Osteoblast (primary cell): ENCODE measurements at regions not wholly inside any gene's neighbourhood (a gene's known extent, or its start where the extent isn't known, plus 50 kb on each side); places are given as distances from the start of the nearest gene placed in this dataset.

ENCODE experiments used
- DNase-seq: peaks from one replicate; pipeline ENCODE4 v3.0.0; 2011; ENCODE audit warnings: low spot score, mixed read lengths; ENCODE audit not compliant: insufficient read length; ENCODE audit errors: missing footprints
- H2AFZ ChIP-seq: 2 replicates; pipeline ENCODE4 v1.6.0; 2011; ENCODE audit warnings: mild to moderate bottlenecking, low read length
- H3K27ac ChIP-seq: 2 replicates; pipeline ENCODE4 v1.5.1; 2011; ENCODE audit warnings: mild to moderate bottlenecking, low read depth, low read length, moderate library complexity
- H3K27me3 ChIP-seq: 2 replicates; pipeline ENCODE4 v1.6.0; 2012; ENCODE audit warnings: mild to moderate bottlenecking, control low read depth, inconsistent platforms, low read length, moderate library complexity; ENCODE audit not compliant: insufficient read depth
- H3K36me3 ChIP-seq: 2 replicates; pipeline ENCODE4 v1.5.1; 2011; ENCODE audit warnings: mild to moderate bottlenecking, low read length, control low read depth, moderate library complexity; ENCODE audit not compliant: insufficient read depth
- H3K4me1 ChIP-seq: 2 replicates; pipeline ENCODE4 v1.5.1; 2011; ENCODE audit warnings: mild to moderate bottlenecking, low read length, control low read depth, moderate library complexity; ENCODE audit not compliant: insufficient read depth
- H3K4me2 ChIP-seq: 2 replicates; pipeline ENCODE4 v1.6.0; 2011; ENCODE audit warnings: mild to moderate bottlenecking, low read length; ENCODE audit not compliant: insufficient read depth
- H3K4me3 ChIP-seq: fragments of 200-600 bp; sonication (generic); 3 replicates; pipeline ENCODE4 v1.5.1; 2012; ENCODE audit warnings: mild to moderate bottlenecking, low read length, inconsistent platforms; ENCODE audit not compliant: insufficient read depth
- H3K79me2 ChIP-seq: 2 replicates; pipeline ENCODE4 v1.6.0; 2012; ENCODE audit warnings: mild to moderate bottlenecking, low read length, control low read depth, inconsistent platforms; ENCODE audit not compliant: insufficient read depth
- H3K9me3 ChIP-seq: 2 replicates; pipeline ENCODE4 v1.5.1; 2011; ENCODE audit warnings: low read depth, low read length, control low read depth
- H4K20me1 ChIP-seq: 2 replicates; pipeline ENCODE4 v1.6.0; 2012; ENCODE audit warnings: mild to moderate bottlenecking, low read length, control low read depth; ENCODE audit not compliant: insufficient read depth
- CTCF ChIP-seq: IDR thresholded peaks from 2 replicates; pipeline ENCODE4 v1.5.1; 2011; ENCODE audit warnings: mild to moderate bottlenecking, low read depth, low read length, moderate library complexity; ENCODE audit errors: extremely low read depth

DNA sequence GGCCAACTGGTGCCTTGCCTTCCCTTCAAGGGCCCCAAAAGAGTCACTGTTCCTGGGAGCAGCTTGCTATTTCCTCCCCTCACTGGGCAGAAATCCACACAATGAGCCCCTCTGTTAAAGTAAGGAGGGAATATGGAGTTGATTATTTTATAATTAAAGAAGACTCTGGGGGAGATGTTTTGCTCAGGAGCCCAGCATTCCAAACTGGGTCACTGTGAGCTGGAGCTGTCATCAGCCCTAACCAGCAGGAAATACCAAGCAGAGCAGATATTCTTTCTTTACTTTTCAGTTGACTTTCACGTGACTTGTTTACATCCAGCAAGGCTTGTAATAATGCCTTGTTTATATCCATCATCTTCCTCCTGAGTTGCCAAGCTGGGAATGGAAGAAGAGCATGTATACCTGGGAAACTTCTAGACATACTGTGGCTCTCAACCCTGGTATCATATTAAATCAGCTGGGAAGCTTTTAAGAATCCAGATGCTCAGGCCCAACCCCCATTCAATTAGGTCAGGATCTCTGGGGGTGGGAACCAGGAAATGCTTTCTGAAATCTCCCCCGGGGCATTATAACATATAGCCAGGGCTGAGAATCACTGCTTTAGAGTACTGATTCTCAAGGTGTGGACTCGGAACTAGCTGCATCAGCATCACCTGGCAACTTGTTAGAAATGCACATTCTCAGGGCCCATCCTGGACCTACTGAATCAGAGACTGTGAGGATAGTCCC is 175.6 kb upstream of the MYLIP start:
- no peaks in the 10 kb centered on the region for H4K20me1 ChIP-seq
- H3K27ac ChIP-seq = no peak overlapping the region
- no peaks in the 10 kb centered on the region for H3K9me3 ChIP-seq
- no peak overlapping the region for H3K4me3 ChIP-seq
- no peaks in the 10 kb centered on the region for H3K4me1 ChIP-seq
- H3K79me2 ChIP-seq = no peaks in the 10 kb centered on the region
- H3K36me3 ChIP-seq = no peaks in the 10 kb centered on the region
- H3K4me2 ChIP-seq = no peak overlapping the region
- no peak for TF ChIP-seq CTCF
- no peak overlapping the region for H2AFZ ChIP-seq
- no peaks in the 10 kb centered on the region for H3K27me3 ChIP-seq
- no peak for DNase-seq

- H3K4me3 ChIP-seq = no peak overlapping the region
- DNase-seq = no peak
- H2AFZ ChIP-seq = no peak overlapping the region
- TF ChIP-seq CTCF = no peak
- no peak overlapping the region for H3K4me2 ChIP-seq
- no peaks in the 10 kb centered on the region for H3K27me3 ChIP-seq
- H3K79me2 ChIP-seq = no peaks in the 10 kb centered on the region
- H3K36me3 ChIP-seq = no peaks in the 10 kb centered on the region
- no peak overlapping the region for H3K27ac ChIP-seq
- H3K4me1 ChIP-seq = no peaks in the 10 kb centered on the region
- H3K9me3 ChIP-seq = no peaks in the 10 kb centered on the region
- H4K20me1 ChIP-seq = no peaks in the 10 kb centered on the region
These were observed 176.4 kb upstream of the MYLIP start for GRCh38 chr6:15952231-15953151.

- Histone ChIP-seq H3K4me2 (no peak overlapping the region), H3K4me1 (no peaks in the 10 kb centered on the region), H3K4me3 (no peak overlapping the region), H2AFZ (no peak overlapping the region), H3K27me3 (no peaks in the 10 kb centered on the region), H4K20me1 (no peaks in the 10 kb centered on the region), H3K79me2 (no peaks in the 10 kb centered on the region), H3K9me3 (no peaks in the 10 kb centered on the region), H3K36me3 (no peaks in the 10 kb centered on the region), H3K27ac (no peak overlapping the region)
- no peak for TF ChIP-seq CTCF
- DNase-seq = no peak
These were observed 177.8 kb upstream of the MYLIP start for GRCh38 chr6:15950962-15951569.

DNA sequence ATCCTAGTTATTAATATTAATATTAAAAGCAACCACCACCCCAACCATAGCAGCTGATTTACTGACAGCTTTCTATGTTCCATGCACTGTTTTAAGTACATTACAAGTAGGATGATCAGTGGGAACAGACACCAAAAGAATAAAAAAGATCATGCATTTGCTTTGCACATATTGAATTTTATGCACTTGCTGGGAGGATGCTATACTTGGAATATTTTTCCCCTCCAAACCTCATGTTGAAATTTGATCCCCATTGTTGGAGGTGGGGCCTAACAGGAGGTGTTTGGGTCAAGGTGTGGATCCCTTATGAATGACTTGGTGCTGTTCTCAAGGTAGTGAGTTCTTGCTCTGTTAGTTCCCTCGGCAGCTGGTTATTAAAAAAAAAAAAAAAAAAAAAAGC is 178.9 kb upstream of the MYLIP start:
- no peak for DNase-seq
- Histone ChIP-seq H2AFZ (no peak overlapping the region), H3K79me2 (no peaks in the 10 kb centered on the region), H4K20me1 (no peaks in the 10 kb centered on the region), H3K27me3 (no peaks in the 10 kb centered on the region), H3K27ac (no peak overlapping the region), H3K9me3 (no peaks in the 10 kb centered on the region), H3K36me3 (no peaks in the 10 kb centered on the region), H3K4me1 (no peaks in the 10 kb centered on the region), H3K4me3 (no peak overlapping the region), H3K4me2 (no peak overlapping the region)
- no peak for TF ChIP-seq CTCF
